ENCODE measurements at regions not wholly inside any gene's neighbourhood (a gene's known extent, or its start where the extent isn't known, plus 50 kb on each side); places are given as distances from the start of the nearest gene placed in this dataset.

- H3K27me3 Mint-ChIP-seq (ENCODE audit: insufficient read depth) = no peaks in the 10 kb centered on the region
- no peaks in the 10 kb centered on the region for H3K36me3 ChIP-seq (ENCODE audit: control insufficient read depth, insufficient read depth, low read length)
- TF ChIP-seq, protein P1, sequence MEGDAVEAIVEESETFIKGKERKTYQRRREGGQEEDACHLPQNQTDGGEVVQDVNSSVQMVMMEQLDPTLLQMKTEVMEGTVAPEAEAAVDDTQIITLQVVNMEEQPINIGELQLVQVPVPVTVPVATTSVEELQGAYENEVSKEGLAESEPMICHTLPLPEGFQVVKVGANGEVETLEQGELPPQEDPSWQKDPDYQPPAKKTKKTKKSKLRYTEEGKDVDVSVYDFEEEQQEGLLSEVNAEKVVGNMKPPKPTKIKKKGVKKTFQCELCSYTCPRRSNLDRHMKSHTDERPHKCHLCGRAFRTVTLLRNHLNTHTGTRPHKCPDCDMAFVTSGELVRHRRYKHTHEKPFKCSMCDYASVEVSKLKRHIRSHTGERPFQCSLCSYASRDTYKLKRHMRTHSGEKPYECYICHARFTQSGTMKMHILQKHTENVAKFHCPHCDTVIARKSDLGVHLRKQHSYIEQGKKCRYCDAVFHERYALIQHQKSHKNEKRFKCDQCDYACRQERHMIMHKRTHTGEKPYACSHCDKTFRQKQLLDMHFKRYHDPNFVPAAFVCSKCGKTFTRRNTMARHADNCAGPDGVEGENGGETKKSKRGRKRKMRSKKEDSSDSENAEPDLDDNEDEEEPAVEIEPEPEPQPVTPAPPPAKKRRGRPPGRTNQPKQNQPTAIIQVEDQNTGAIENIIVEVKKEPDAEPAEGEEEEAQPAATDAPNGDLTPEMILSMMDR (conservative IDR thresholded peaks at IDR 0.05) = no peak
These were observed 565.6 kb downstream of the MTRR start for GRCh38 chr5:8434501-8434900.

GRCh38 chr5:8436924-8437323, 568.0 kb downstream of the MTRR start:
- Histone ChIP-seq H3K27me3 (ENCODE audit: control insufficient read depth, insufficient read depth, low read length, poor library complexity, severe bottlenecking) (no peaks in the 10 kb centered on the region), H3K9ac (ENCODE audit: extremely low read depth, low read length, poor library complexity, severe bottlenecking) (no peak overlapping the region), H3K9me3 (ENCODE audit: control insufficient read depth, low read length) (no peaks in the 10 kb centered on the region), H3K27ac (ENCODE audit: low read depth, low read length) (no peak overlapping the region), H3K36me3 (ENCODE audit: control insufficient read depth, insufficient read depth, low read length) (no peaks in the 10 kb centered on the region), H3K4me1 (ENCODE audit: control insufficient read depth, insufficient read depth, low read length) (no peaks in the 10 kb centered on the region), H3K4me3 (ENCODE audit: low read length) (no peak overlapping the region)
- TF ChIP-seq, protein P1 (conservative IDR thresholded peaks at IDR 0.05) = no peak
- Mint-ChIP-seq H3K4me1 (no peaks in the 10 kb centered on the region), H3K27ac (no peak overlapping the region), H3K36me3 (ENCODE audit: low read depth) (no peaks in the 10 kb centered on the region), H3K9me3 (no peaks in the 10 kb centered on the region), H3K27me3 (ENCODE audit: insufficient read depth) (no peaks in the 10 kb centered on the region), H3K4me3 (no peak overlapping the region)
- 78% methylated on average over 1 of the region's 1 CpG; no CpG with 5 or more reads in 1 of the 2 experiments for WGBS, 2 experiments (ENCODE audit: insufficient coverage in 1 of 2, insufficient read length in 1 of 2)
- no peak for DNase-seq

More at GRCh38 chr5:8434501-8434900, 565.6 kb downstream of the MTRR start:
- WGBS, 2 experiments (ENCODE audit: insufficient coverage in 1 of 2, insufficient read length in 1 of 2) = 88 to 90% methylated on average over 2 of the region's 2 CpGs
- Histone ChIP-seq H3K4me3 (ENCODE audit: low read length) (no peak overlapping the region), H3K4me1 (ENCODE audit: control insufficient read depth, insufficient read depth, low read length) (no peaks in the 10 kb centered on the region), H3K27ac (ENCODE audit: low read depth, low read length) (no peak overlapping the region), H3K9me3 (ENCODE audit: control insufficient read depth, low read length) (no peaks in the 10 kb centered on the region), H3K27me3 (ENCODE audit: control insufficient read depth, insufficient read depth, low read length, poor library complexity, severe bottlenecking) (no peaks in the 10 kb centered on the region), H3K9ac (ENCODE audit: extremely low read depth, low read length, poor library complexity, severe bottlenecking) (no peak overlapping the region)
- Mint-ChIP-seq H3K4me3 (no peak overlapping the region), H3K4me1 (no peaks in the 10 kb centered on the region), H3K9me3 (no peaks in the 10 kb centered on the region), H3K36me3 (ENCODE audit: low read depth) (no peaks in the 10 kb centered on the region), H3K27ac (no peak overlapping the region)
- DNase-seq = no peak

DNA sequence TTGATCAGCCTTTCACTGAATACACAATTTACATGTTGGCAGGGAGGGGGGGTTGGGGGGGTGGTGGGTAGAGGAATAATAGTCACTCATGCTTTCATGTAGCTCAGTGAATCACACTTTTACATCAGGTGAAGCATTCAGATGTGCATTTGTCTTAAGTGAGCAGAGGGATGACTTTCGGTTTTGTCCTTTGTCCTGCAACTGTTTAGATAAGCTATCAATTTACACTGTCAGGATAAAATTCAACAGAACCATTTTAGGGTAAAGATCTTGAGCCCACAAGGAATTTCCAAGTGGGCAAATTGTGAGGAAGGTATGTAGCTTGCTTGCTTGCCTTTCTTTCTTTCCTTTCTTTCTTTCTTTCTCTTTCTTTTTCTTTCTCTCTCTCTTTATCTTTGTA, 576.2 kb downstream of the MTRR start:
- H3K9me3 Mint-ChIP-seq = no peaks in the 10 kb centered on the region
- H3K4me1 Mint-ChIP-seq = peaks cover 9% of the 10 kb centered on the region
- TF ChIP-seq, protein P1 (conservative IDR thresholded peaks at IDR 0.05) = no peak
- H3K4me1 ChIP-seq (ENCODE audit: control insufficient read depth, insufficient read depth, low read length) = no peaks in the 10 kb centered on the region
- no peak overlapping the region for H3K4me3 ChIP-seq (ENCODE audit: low read length)
- H3K27me3 ChIP-seq (ENCODE audit: control insufficient read depth, insufficient read depth, low read length, poor library complexity, severe bottlenecking) = no peaks in the 10 kb centered on the region
- no peak overlapping the region for H3K9ac ChIP-seq (ENCODE audit: extremely low read depth, low read length, poor library complexity, severe bottlenecking)
- no peaks in the 10 kb centered on the region for H3K36me3 ChIP-seq (ENCODE audit: control insufficient read depth, insufficient read depth, low read length)
- H3K9me3 ChIP-seq (ENCODE audit: control insufficient read depth, low read length) = no peaks in the 10 kb centered on the region
- no peak overlapping the region for H3K27ac Mint-ChIP-seq
- 65% methylated on average over 1 of the region's 1 CpG; no CpG with 5 or more reads in 1 of the 2 experiments for WGBS, 2 experiments (ENCODE audit: insufficient coverage in 1 of 2, insufficient read length in 1 of 2)
- H3K4me3 Mint-ChIP-seq = no peak overlapping the region
- no peak for DNase-seq
- H3K36me3 Mint-ChIP-seq (ENCODE audit: low read depth) = no peaks in the 10 kb centered on the region
- H3K27me3 Mint-ChIP-seq (ENCODE audit: insufficient read depth) = no peaks in the 10 kb centered on the region
- no peak overlapping the region for H3K27ac ChIP-seq (ENCODE audit: low read depth, low read length)

All from endodermal cell (in vitro differentiated cells).